Right lobe of liver (tissue), 6 donors: ENCODE measurements at regions not wholly inside any gene's neighbourhood (a gene's known extent, or its start where the extent isn't known, plus 50 kb on each side); places are given as distances from the start of the nearest gene placed in this dataset.

Source experiments
- ATAC-seq, 4 donors: fragments of 200-7000 bp; cut with Tn5 transposase; one replicate each; pipeline ENCODE4 v1.9.1; 2020; ENCODE audit warnings: mild to moderate bottlenecking in 4 of 4, moderate library complexity in 4 of 4
- DNase-seq, 3 donors: peaks; one replicate each; pipeline ENCODE4 v3.0.0-alpha.2; 2020
- H3K27ac ChIP-seq, 3 donors: fragments of 200-600 bp; one replicate each; pipeline ENCODE4 v1.8.0; 2022
- H3K27me3 ChIP-seq, 2 donors: fragments of 200-600 bp; one replicate each; pipeline ENCODE4 v1.8.0; 2022
- H3K36me3 ChIP-seq, 4 donors: fragments of 200-600 bp; sonication (generic) in 1 of 4; one replicate each; pipeline versions ENCODE4 v1.5.1 to v1.8.0; 2017 to 2022; ENCODE audit warnings: control low read depth in 1 of 4
- H3K4me1 ChIP-seq, 4 donors: fragments of 200-600 bp; sonication (generic) in 1 of 4; one replicate each; pipeline versions ENCODE4 v1.5.1 to v1.8.0; 2017 to 2022; ENCODE audit warnings: control low read depth in 1 of 4
- H3K4me3 ChIP-seq, 3 donors: fragments of 200-600 bp; one replicate each; pipeline ENCODE4 v1.8.0; 2022
- H3K9me3 ChIP-seq, 4 donors: fragments of 200-600 bp; sonication (generic) in 1 of 4; one replicate each; pipeline versions ENCODE4 v1.5.1 to v1.8.0; 2017 to 2022; ENCODE audit warnings: control low read depth in 1 of 4
- CTCF ChIP-seq, 4 donors: fragments of 200-600 bp in 3 of 4; fragments of 450-650 bp in 1 of 4; IDR thresholded peaks; one replicate each; pipeline versions ENCODE4 v1.5.1 to v1.8.0; 2016 to 2022; ENCODE audit warnings: antibody characterized with exemption in 4 of 4, mild to moderate bottlenecking in 2 of 4
- POLR2A ChIP-seq: fragments of 450-650 bp; IDR thresholded peaks from one replicate; pipeline ENCODE4 v1.6.1; 2017; ENCODE audit warnings: antibody characterized with exemption, mild to moderate bottlenecking
- WGBS: methylation state at CpG from one replicate; pipeline ENCODE4 v1.1.6; 2018; ENCODE audit warnings: low coverage, low lambda C conversion rate; ENCODE audit not compliant: insufficient coverage; ENCODE audit errors: missing lambda C conversion rate; 5-methylcytosine and 5-hydroxymethylcytosine counted together
- intact Hi-C, 2 donors: fragments of 100-400 bp; cut with DNase I; formaldehyde crosslinking; loops; one replicate each; pipeline versions ENCODE4 v1.11.2 to v1.14.1; 2022
- donor health status: DM: no; HTN: yes; CAD: no.
- donor health status: DM: no; HTN: no; CAD: no.
- donor health status: DM: no; HTN: no; CAD: no.
- donor health status: DM: no; HTN: yes; CAD: no.
- donor health status: DM: no; HTN: yes; CAD: no.

- Histone ChIP-seq H3K4me3 (no peak overlapping the region), H3K27ac (no peak overlapping the region), H3K36me3 (no peaks in the 10 kb centered on the region), H3K9me3 (no peaks in the 10 kb centered on the region), H3K4me1 (no peaks in the 10 kb centered on the region), H3K27me3 (no peaks in the 10 kb centered on the region)
- ATAC-seq (no peak), DNase-seq (no peak)
- TF ChIP-seq POLR2A: no peak
- TF ChIP-seq CTCF (IDR thresholded peaks at IDR 0.05): no peak
- 66% methylated on average over 3 of the region's 3 CpGs for WGBS
- intact Hi-C loops: no loop called here
Observed at GRCh38 chr2:118738106-118738505, 109.3 kb downstream of the EN1 start.

- DNase-seq (no peak), ATAC-seq (no peak)
- no peak overlapping the region for H3K4me3 ChIP-seq
- no peaks in the 10 kb centered on the region for H3K4me1 ChIP-seq
- 48% methylated on average over 5 of the region's 5 CpGs for WGBS
- no peaks in the 10 kb centered on the region for H3K36me3 ChIP-seq
- intact Hi-C loops: no loop called here
- H3K27ac ChIP-seq: no peak overlapping the region
- no peaks in the 10 kb centered on the region for H3K9me3 ChIP-seq
- TF ChIP-seq CTCF (IDR thresholded peaks at IDR 0.05) (no peak), POLR2A (no peak)
- H3K27me3 ChIP-seq: no peaks in the 10 kb centered on the region
Observed at GRCh38 chr2:118737684-118738083, 109.8 kb downstream of the EN1 start.

GRCh38 chr2:118732432-118732831 is 115.0 kb downstream of the EN1 start:
- no peaks in the 10 kb centered on the region for H3K27me3 ChIP-seq
- no peaks in the 10 kb centered on the region for H3K36me3 ChIP-seq
- TF ChIP-seq CTCF (IDR thresholded peaks at IDR 0.05) (no peak), POLR2A (no peak)
- intact Hi-C loops: no loop called here
- no peaks in the 10 kb centered on the region for H3K9me3 ChIP-seq
- WGBS: 56% methylated on average over 3 of the region's 3 CpGs
- no peaks in the 10 kb centered on the region for H3K4me1 ChIP-seq
- DNase-seq: no peak
- ATAC-seq: peak in 1 of 4 donors; percentile 54
- no peak overlapping the region for H3K27ac ChIP-seq
- H3K4me3 ChIP-seq: no peak overlapping the region

GRCh38 chr2:118731413-118731812 is 116.0 kb downstream of the EN1 start:
- Histone ChIP-seq H3K27me3 (no peaks in the 10 kb centered on the region), H3K36me3 (no peaks in the 10 kb centered on the region), H3K27ac (no peak overlapping the region), H3K9me3 (no peaks in the 10 kb centered on the region), H3K4me1 (no peaks in the 10 kb centered on the region), H3K4me3 (no peak overlapping the region)
- 33% methylated on average over 1 of the region's 1 CpG for WGBS
- intact Hi-C loops: no loop called here
- TF ChIP-seq POLR2A: no peak
- TF ChIP-seq CTCF (IDR thresholded peaks at IDR 0.05): no peak
- ATAC-seq: no peak
- DNase-seq: no peak

- intact Hi-C loops: no loop called here
- no peak for ATAC-seq
- no peak overlapping the region for H3K27ac ChIP-seq
- no peak overlapping the region for H3K4me3 ChIP-seq
- DNase-seq: no peak
- no peaks in the 10 kb centered on the region for H3K27me3 ChIP-seq
- H3K36me3 ChIP-seq: no peaks in the 10 kb centered on the region
- no peaks in the 10 kb centered on the region for H3K4me1 ChIP-seq
- no peak for TF ChIP-seq CTCF (IDR thresholded peaks at IDR 0.05)
- TF ChIP-seq POLR2A: no peak
- WGBS: 17% methylated on average over 3 of the region's 3 CpGs
- H3K9me3 ChIP-seq: no peaks in the 10 kb centered on the region
Observed at GRCh38 chr2:118730405-118730804, 117.0 kb downstream of the EN1 start.
